GM19463 (cell line): ENCODE measurements at regions not wholly inside any gene's neighbourhood (a gene's known extent, or its start where the extent isn't known, plus 50 kb on each side); places are given as distances from the start of the nearest gene placed in this dataset.

Experiments
- ATAC-seq: cut with Tn5 transposase; IDR thresholded peaks from one replicate; pipeline ENCODE4 v1.9.1; 2021; ENCODE audit warnings: mild to moderate bottlenecking, moderate library complexity; ENCODE audit not compliant: unreplicated experiment

DNA sequence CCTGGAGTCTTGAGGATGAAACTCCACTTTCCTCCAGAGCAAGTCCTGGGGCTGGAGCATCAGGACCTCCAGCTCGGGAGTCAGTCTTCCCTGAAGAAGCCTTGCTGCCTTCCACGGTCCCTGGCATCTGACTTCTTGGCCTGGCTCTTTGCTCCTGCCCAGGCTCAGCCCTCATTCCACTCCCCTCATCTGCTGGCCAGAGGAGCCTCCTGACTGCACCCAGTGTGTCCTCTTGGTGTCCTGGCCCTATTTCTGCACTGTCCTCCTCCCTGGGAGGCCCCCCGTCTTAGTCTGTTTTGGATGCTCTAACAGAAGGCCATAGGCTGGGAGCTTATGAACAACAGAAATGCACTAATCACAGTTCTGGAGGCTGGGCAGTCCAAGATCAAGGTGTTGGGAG lies 231.5 kb downstream of the LOXHD1 start:
- no peak for ATAC-seq

DNA sequence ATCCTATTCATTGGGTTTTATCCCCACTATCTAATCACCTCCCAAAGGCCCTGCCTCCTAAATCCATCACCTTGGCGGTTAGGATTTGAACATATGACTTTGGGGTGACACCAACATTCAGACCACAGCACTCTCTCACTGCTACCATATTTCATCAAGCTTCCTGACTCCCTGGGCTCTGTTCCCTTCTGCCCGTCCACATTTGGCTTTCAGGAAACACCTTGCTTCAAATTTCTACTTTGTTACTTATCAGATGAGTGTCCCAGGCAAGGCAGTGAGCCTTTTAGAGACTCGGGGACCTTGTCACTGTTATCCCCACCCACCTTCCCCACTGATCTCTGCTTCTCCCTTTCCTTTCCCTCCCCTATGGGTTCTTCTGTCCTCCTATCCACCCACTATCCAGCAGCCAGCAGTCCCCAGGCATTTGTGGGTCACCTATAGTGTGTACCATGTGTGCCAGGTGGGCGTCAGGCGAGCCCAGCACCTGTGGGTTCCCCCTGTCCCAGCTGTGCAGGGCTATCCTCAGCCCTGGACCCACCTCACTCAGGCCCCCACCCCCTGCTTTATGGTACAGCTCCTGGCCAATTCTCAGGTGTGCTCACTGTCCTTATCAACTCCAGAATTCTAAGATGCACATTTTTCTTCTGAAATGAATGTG lies 230.9 kb downstream of the LOXHD1 start:
- no peak for ATAC-seq

DNA sequence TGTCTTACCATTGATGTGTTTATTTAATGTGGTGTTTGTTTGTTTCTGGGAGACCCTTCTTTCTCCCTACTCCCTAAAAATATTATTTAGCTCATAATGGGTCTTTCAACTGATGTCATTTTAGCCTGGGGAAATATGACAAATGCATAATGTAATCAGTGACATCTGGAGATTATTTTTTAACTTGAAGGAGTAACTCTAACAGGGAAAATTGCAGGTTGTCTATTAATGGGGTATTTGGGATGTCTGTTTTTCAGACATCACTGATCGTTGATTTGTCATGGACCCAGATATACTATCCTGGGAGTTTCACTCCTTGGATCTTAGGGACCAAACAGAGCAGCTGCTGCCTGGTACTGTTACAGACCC lies 230.4 kb downstream of the LOXHD1 start:
- no peak for ATAC-seq
